ENCODE measurements at regions not wholly inside any gene's neighbourhood (a gene's known extent, or its start where the extent isn't known, plus 50 kb on each side); places are given as distances from the start of the nearest gene placed in this dataset.
"Not testable (repeated sequence)": the region's sequence is repeated elsewhere in the genome, so short reads cannot be mapped to it uniquely, and the experiment has no call there.

- peak; percentile 47 for DNase-seq (ENCODE audit: low read depth)
These were observed 165.6 kb upstream of the CCDC54 start for GRCh38 chr3:107211608-107212007.

DNA sequence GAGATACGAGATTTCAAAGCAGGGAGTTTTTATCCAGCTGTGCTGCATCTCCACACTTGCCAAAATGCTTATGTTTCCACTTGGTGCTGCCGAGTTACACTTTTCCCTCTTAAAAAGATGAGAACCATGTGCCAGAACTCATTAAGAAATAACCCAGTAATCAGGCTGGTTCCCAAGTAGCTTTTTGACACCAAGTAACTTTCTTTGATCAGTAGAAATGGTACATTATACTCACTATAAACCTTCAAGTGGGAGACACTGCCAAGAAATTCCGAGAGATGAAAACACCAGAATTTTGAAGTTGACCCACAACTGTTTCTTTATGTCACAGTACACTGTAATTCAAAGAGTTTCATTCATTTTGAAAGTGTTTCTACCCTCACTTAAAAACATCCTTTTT is 164.6 kb upstream of the CCDC54 start:
- no peak for DNase-seq (ENCODE audit: low read depth)

- no peak for DNase-seq (ENCODE audit: low read depth)
These were observed 164.1 kb upstream of the CCDC54 start for GRCh38 chr3:107213044-107213669.

DNA sequence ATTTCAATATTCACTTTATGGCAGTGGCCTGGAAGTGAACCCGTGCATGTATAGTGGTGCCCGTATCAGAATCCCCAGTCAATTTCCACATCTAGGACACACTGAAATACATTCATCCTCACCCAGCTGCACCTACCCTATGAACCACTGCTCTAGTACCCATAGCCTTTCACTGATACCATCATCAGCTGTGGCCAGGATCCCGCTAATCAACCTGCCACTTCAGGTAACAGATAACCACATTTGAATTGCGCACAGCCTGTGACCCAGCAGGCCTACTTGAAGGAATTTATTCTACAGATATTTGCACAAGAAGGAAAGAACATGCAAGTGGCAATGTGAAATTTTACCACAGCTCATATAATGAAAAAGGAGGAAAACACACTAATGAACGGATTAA is 161.0 kb upstream of the CCDC54 start:
- DNase-seq (ENCODE audit: low read depth) = no peak

GRCh38 chr3:107216711-107217110 is 160.5 kb upstream of the CCDC54 start:
- peak; percentile 99 for DNase-seq (ENCODE audit: low read depth)

DNA sequence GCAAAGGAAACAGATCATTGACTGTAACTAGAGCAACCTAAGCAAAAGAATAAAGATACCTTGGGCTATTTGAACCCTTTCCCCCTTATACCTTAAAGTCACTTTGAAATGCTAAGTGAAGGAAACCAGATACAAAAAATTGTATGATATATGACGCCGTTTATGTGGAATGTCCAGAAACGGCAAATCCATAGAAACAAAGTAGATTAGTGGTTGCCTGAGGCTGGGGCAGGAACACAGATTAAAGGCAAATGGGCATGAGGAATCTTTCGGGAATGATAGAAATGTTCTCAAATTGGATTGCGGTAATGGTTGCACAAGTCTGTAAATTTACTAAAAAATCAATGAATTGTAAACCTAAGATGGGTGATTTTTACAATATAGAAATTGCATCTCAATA is 160.1 kb upstream of the CCDC54 start:
- DNase-seq (ENCODE audit: low read depth) = peak; percentile 98

DNA sequence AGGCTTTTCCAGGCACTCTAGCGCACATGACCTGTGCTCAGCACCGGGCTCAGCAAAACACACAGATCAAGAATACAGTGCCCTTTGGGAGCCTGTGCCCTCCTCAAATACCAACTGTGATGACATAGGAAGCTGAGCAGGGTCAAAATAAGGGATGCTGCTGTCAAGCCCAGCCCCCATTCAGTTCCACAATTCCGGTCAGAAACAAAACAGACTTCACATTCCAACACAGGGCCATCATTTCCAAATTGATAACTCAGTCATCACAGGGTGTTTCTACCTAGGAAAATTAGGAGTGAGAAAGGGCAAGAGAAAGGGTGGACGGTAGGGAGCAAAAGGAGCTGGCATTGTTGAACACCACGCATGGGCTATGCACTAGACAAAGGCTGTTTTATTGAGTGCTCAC is 158.4 kb upstream of the CCDC54 start:
- peak; percentile 49 for DNase-seq (ENCODE audit: low read depth)

- peak; percentile 58 for DNase-seq (ENCODE audit: low read depth)
These were observed 156.7 kb upstream of the CCDC54 start for GRCh38 chr3:107220538-107220937.

- DNase-seq (ENCODE audit: low read depth) = peak; percentile 87
These were observed 155.4 kb upstream of the CCDC54 start for GRCh38 chr3:107221856-107222255.

GRCh38 chr3:107222907-107223306 is 154.3 kb upstream of the CCDC54 start:
- peak; percentile 95 for DNase-seq (ENCODE audit: low read depth)

- no peak for DNase-seq (ENCODE audit: low read depth)
These were observed 153.1 kb upstream of the CCDC54 start for GRCh38 chr3:107224026-107224596.

DNA sequence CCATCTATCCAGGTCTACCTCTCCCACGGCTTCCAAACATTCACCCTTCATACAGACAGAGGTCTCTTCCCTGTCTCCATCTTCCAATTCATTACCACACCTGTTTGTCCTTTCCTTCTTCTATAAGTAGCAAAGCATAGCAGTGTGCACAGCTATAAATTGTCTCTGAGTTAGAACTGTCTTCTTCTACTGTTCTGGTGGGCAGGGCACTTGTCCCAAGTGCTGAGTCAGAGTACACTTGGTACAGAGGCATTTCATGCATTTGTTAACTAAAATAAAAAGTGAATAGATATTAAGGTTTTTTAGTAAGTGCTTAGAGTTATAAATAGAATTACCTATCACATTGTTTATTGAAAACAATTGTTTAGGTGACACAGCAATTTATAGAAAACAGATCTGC is 150.1 kb upstream of the CCDC54 start:
- DNase-seq (ENCODE audit: low read depth) = peak; percentile 67

DNA sequence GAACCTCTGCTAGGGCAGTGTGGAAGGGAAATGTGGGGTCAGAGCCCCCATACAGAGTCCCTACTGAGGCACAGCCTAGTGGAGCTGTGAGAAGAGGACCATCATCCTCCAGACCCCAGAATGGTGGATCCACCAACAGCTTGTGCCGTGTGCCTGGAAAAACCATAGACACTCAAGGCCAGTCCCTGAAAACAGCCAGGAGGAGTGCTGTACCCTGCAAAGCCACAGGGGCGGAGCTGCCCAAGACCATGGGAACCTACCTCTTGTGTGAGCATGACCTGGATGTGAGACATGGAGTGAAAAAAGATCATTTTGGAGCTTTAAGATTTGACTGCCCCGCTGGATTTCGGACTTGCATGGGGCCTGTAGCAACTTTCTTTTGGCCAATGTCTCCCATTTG is 143.4 kb upstream of the CCDC54 start:
- not testable (repeated sequence) for DNase-seq (ENCODE audit: low read depth)

- peak; percentile 50 for DNase-seq (ENCODE audit: low read depth)
These were observed 141.9 kb upstream of the CCDC54 start for GRCh38 chr3:107235193-107235927.

GRCh38 chr3:107235928-107236315 is 141.3 kb upstream of the CCDC54 start:
- peak; percentile 93 for DNase-seq (ENCODE audit: low read depth)

- DNase-seq (ENCODE audit: low read depth) = peak; percentile 48
These were observed 140.4 kb upstream of the CCDC54 start for GRCh38 chr3:107236655-107237337.

DNA sequence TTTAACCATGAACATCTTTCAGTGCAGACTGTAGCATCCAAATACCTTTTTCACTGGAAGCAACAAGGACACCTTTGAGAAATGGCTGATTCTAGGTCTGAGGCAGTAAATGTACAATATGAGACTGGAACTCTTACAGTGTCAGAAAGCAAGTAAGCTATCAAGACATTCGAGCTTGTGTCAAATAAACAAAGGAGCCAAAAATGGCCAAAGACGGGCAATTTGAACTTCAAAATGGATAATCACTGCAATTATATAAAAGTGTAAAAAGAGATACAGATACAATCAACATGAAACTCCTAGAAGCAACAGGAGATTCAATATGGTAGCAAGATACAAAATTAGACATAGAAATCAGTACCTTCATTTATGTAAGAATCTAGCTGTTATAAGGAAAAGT is 138.5 kb upstream of the CCDC54 start:
- DNase-seq (ENCODE audit: low read depth) = no peak

DNA sequence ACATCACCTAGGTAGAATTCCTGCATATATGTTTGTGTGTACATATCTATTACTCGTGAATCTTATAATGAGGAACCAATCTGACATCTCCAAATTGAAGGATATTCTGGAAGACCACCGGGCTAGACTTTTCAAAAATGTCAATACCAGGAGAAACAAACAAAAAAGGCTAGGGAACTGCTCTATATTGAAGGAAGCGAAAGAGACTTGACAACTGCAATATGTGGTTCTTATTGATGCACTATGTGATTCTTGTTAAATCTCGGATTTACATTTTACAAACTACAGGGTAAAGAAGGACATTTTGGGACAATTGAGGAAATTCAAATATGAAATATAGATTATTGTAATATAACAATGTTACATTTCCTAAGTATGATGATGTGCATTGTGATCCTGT is 137.5 kb upstream of the CCDC54 start:
- DNase-seq (ENCODE audit: low read depth) = no peak

GRCh38 chr3:107240183-107241091 is 136.8 kb upstream of the CCDC54 start:
- peak; percentile 84 for DNase-seq (ENCODE audit: low read depth)

GRCh38 chr3:107241217-107241616 is 136.0 kb upstream of the CCDC54 start:
- peak; percentile 77 for DNase-seq (ENCODE audit: low read depth)

DNA sequence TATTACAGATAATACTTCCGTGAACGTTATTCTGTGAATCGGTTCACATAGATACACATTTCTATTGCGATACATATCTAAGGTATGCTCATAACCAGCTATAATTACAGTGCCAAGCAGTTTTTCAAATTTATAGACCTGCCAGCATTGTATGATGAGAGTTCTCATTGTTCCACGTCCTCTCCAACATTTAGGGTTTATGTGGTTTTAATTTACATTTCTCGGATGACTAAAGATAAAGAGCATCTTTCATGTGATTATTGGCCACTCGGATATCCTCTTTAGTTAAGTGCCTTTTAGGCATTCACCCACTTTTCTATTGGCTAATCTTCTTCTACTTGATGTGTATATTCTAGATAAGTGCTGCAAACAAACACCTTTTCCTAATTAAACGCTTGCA is 134.7 kb upstream of the CCDC54 start:
- DNase-seq (ENCODE audit: low read depth) = no peak

DNA sequence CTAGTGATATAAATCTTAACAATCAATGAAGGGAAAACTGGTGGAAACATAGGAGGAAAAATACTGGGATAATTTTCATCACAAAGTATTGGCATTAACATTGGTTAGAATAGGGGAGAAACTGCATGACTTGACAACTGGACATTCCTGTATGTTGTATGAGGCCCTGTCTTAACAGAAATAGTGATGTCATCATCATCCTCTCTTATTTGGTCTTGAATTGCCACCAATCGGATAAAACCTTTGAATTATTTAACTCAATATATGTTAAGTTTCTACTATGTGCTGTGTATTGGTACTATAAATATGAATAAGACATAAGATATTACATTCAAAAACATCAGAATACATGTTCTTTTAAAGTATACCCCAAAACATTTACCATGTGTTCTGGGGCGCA is 130.1 kb upstream of the CCDC54 start:
- DNase-seq (ENCODE audit: low read depth) = no peak
